GM21529 (cell line): ENCODE measurements at regions not wholly inside any gene's neighbourhood (a gene's known extent, or its start where the extent isn't known, plus 50 kb on each side); places are given as distances from the start of the nearest gene placed in this dataset.

Experiments
- ATAC-seq: cut with Tn5 transposase; IDR thresholded peaks from one replicate; pipeline ENCODE4 v1.9.1; 2021; ENCODE audit not compliant: unreplicated experiment

DNA sequence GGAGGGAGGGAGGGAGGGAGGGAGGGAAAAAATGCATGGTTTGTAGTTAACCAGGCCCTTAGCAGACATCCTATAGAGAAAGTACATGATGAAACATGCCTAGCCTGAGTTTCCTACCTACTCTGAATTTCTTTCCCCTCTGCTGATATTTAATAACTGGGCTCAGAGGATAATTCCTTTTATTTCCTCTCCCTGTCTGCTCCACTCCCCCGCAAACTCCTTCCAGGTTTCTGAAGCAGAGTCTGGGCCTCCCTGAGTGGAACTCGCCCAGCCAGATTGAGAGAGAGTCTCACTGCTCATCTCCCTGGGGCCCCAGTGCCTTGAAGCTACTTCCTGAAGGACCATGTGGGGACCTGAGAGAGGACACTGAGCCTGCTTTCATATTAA is 111.9 kb upstream of the SLC44A3 start:
- ATAC-seq = no peak

DNA sequence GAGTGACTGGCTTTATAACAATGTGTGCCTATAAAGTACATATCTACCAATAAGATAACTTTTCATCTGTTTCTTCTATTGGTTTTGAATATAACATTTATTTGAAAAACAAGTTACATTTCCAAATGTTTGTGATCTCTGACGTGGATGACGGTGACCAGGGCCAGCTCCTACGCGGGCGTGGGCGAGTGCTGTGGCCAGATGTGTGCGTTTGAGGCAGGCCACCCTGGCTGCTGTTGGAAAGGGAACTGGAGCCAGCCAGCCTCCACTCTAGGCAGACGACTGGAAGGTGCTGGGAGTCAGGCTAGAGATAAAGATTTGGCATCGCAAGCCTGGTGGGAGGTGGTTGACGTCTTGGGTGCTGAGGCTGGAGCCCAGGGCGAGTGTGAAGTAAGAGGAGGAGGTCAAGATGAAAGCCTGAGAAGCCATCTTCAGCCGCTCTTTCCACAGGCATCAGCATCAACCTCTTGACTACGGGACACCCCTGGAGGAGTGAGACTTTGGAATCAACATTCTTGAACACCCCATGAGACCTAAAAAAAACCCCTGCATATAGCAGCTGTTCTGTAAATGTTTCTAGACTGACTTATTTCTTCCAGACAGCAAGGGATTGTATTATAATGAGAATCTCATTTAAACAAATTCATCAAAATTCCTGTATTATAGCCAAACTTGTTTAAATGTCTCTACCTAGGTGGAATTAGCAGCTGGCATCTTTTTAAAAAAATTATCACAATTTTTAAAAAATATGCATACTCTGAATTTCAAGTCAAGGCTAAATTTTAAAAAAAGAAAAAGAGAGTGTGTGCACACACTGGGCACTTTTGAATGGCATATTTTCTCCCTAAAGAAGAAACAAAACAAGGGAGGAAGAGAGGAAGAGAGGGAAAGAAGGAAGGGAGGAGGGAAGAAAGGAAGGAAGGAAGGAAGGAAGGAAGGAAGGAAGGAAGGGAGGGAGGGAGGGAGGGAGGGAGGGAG is 112.5 kb upstream of the SLC44A3 start:
- no peak for ATAC-seq

DNA sequence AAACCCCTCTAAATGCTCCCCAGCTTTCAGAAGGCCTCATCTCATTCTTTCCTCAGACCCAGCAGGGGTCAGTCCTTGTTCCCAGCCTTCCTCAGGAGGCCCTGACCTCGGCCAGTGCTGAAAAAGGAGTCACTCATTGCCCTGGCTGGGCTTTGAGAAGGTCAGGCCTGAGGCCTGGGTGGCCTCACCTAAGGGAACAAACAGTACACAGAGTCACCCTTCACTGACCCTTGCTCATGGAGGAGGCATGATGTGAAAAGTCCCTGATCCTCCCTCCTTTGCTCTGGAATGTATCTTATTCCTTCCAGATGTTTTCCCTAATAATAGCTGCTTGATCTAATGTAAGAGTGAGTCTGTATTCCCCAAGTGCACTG is 117.7 kb upstream of the SLC44A3 start:
- no peak for ATAC-seq

DNA sequence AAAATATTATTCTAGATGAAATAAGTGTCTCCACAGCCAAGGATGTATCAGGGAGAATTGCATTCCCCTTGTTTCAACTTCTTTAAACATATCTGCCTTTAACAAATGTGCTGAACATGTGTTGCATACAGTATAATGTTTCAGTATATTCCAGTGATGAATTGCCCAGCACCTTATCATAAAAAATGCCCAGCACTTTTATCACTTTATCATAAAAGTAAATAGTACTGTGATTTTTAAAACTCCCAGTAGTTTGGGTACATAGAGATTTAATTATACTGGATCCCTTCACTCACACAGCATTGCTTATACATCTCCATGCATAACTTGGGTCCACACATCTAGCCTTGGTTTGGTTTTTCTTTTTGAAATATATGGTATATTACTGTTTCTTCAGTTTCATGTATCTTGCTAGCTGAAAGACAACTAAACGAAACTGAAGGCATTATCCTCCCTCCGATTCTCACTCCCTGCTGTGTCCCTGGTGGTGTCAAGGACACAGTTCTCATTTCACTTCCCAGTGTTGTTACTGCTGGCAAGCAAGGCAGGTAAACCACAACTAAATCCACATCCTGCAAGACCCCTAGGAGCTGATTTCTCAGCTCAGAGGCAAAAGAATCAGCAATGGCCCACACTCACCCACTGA is 118.2 kb upstream of the SLC44A3 start:
- ATAC-seq = no peak

DNA sequence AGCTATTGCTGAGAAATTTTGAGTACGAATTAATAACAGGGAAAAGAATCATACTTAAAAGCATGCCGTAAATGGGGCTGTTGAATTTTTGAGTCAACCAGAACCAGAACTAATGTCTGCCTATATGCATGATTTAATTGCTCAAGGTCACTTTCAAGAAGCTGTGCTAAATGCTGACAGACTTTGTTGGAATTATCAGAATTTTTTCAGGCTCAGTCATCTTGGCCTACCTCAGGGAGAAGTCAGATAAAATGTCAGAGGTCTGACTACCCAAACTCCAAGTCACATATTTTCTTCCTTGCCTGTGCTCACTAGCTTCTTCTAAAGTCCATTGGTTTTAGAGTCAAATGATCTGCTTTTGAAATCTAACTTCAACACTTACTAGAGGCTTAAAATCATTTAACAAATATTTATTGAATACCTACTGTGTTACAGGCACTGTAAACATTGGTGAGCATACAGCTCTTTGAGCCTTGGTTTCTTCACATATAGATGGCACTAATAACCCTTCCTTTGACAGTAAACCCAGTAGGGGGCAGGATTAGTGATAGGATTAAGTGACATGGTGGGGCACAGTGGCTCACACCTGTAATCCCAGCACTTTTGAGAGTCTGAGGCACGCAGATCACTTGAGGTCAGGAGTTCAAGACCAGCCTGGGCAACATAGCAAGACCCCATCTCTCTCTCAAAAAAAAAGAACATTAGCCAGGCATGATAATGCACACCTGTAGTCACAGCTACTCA is 121.2 kb upstream of the SLC44A3 start:
- no peak for ATAC-seq

DNA sequence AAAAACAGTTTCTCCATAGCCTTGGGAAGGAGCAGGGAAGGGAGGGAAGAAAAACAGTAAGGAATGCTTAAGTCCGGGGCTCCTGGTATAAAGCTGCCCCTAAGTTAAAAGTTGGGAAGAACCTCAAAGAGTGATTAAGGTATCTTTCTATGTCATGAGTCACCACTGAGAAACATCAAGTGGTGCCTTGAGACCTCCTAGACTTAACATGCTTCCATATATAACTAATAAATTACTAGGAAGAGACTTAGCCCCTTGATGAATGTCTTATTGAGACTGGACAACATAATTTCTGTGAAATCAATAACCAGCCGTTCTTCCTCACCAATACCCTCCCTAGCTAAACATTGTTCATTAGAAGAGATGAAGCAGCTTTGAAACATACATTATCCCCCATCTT is 121.8 kb upstream of the SLC44A3 start:
- ATAC-seq = no peak

DNA sequence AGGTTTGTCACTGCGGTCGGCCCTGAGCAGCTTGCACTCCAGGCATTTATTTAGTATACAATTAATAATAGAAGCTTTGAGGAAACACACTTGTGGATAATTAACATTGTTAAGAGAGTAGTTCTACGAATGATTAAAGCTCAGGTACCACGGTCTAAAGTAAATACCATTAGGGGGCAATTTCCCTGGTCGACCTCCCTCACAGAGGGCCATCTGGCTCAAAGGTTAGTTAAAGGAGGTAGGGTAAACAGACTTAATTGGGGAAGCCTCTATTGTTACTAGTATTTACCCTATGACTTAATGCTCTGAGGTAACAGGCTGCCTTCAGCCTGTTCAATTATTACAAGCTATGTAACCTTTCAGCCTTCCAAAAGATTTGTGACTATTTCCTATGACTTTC is 122.3 kb upstream of the SLC44A3 start:
- ATAC-seq = no peak

DNA sequence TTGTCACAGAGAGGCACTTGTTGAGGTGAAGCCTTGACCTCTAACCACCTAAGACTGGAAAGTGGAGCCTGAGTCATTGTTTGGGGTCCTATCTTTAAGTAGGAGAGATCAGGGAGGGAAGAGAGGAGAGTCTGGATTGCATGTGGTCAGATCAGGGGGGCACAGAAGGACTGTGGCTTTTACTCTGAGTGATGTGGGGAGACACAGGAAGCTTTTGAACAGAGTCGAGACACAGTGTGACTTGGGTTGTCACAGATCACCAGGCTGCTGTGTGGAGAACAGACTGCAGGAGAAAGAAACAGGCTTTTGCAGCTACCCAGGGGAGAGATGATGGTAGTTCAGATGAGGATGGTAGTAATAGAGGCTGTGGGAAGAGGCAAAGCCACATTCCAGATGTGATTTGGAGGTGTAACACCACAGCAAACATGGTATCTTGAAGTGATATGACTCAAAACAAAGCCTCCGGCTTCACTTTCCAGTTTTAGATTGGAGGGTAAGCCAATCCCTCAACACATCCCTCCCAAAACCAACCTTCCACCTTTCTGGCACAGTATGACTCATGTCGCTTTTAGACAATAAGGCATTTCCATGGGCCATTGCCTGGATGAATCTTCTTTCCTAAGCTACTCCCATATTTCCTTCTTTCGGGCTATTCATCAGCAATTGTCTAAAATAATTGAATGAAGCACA is 125.8 kb upstream of the SLC44A3 start:
- ATAC-seq = no peak

DNA sequence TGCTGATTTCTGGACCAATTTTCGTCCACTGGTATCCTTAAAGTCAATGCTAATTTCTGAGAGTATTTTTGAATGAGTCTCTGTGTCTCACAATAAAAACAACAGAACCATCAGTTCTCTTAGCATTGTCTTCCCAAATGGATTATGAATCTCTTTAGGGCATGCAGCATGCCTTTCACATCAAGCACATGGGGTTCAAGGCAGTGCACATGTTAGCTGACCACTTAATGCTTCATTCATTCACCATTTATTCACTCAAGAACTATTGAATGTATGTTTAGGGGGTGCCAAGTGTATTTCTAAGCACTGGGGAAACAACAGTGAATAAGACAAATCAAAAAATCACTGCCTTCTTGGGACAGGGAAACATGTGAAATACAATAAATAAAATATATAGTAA is 126.7 kb upstream of the SLC44A3 start:
- no peak for ATAC-seq

DNA sequence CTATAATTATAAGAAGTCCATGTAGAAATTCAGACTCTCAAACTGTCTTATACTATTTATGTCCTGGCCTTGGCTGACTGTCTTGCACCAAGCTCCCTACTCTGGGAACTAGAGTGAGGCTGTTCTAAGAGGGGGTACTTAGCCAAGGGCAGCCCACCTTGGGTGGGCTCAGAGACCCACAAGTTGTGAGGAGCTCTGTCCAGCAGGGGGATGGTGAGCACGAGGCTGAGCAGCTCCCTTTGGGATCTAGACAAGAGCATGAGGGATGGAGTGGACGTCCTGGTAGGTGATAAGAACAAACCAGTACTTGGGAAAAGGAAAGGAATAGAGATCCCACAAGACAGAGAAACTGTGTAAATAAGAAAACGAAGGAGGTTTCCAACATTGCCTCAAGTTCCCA is 127.1 kb upstream of the SLC44A3 start:
- ATAC-seq = no peak

DNA sequence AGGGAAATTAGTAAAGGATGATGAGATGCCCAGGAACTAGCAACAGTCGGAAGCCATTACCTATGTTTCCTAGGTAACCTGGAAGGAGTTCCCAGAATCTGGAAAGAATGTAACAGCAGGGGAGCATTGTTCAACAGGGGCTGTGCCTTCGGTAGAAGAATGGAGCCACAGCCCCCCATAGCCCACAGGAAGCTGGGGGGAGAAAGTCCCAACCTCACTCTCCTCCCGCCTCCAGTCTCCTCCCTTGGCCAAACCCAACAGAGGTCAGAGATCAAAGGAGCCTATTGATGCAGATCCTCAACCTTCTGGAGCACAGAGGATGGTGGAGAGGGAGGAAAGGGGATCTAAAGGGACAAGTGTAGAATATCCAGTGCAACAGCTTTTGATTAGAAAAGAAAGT is 131.5 kb upstream of the SLC44A3 start:
- no peak for ATAC-seq

DNA sequence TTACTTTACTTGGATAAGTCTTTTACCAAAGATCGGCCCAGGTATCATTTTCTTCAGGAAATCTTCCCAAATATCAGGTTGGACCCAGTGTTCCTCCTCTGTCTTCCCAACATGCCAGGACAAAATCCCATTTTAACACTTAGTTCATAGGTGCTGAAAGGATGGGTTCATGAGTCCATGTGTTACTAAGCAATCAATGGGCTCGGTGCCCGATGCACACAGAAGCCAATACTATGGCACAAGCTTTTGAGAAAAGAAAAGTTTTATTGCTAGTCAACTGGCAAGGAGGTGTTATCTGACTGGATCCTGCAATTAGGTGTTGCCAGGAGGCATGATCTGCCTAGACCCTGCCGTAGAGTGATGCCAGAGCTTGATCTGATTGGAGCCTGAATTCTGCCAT is 133.3 kb upstream of the SLC44A3 start:
- ATAC-seq = no peak

DNA sequence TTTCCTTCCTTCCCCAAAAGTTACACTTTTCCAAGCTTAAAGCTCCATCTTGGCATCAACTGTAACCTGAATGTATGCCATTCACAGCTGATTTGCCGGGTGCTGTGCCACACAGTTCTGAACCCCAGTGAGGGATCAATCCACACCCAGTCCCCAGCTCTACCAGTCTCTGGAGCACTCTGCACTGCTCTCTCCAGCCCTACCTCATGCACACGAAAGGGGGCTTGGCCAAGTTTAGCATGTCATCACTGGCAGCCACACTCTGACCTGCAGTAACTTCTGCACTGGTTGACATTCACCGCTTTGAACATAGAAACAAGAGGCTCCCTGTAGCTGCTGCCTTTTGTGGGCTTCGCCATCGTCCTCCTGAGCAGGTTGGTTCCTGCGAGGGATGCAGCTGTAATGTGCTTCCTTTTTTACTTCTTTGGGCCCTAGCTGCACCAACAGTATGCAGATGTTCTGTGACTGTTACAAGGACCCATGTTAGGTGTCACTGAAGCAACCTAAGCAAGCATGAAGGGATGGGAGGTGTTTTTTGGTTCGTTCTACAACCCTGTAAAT is 135.4 kb upstream of the SLC44A3 start:
- ATAC-seq = no peak

DNA sequence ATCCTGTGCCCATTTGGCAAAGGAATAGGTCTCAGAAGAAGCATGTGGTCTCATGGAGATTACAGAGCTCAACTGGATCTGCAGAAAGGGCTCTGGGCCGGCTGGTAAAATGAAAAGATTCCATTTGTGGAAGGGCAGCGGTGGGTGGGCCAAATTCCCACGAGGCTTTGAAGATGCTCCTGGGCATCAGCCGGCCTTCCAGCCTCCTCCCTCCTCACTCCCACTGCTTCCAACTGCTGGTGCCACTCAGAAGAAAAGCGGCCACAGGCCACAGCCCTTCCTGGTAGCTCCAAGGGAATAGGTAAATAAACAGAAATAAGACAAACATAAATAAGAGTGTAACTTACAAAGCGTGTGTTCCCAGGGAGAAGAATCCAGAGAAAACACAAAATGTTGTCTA is 136.3 kb upstream of the SLC44A3 start:
- ATAC-seq = no peak

DNA sequence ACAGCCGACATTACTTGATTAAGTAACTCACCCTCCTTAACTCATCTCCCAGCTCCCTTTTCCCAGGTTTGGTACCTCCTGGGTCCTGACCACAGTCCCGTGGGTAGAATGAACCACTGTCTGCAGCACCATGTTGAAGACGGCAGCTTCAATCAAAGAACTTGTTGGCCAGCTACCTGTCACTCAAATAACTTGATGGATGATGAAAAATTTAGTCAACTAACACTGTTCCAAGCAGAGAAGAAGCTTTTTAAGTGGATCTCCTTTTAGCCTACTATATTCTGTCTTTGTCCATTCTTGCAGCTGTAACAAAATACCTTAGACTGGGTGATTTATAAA is 138.4 kb upstream of the F3 start:
- ATAC-seq = no peak

DNA sequence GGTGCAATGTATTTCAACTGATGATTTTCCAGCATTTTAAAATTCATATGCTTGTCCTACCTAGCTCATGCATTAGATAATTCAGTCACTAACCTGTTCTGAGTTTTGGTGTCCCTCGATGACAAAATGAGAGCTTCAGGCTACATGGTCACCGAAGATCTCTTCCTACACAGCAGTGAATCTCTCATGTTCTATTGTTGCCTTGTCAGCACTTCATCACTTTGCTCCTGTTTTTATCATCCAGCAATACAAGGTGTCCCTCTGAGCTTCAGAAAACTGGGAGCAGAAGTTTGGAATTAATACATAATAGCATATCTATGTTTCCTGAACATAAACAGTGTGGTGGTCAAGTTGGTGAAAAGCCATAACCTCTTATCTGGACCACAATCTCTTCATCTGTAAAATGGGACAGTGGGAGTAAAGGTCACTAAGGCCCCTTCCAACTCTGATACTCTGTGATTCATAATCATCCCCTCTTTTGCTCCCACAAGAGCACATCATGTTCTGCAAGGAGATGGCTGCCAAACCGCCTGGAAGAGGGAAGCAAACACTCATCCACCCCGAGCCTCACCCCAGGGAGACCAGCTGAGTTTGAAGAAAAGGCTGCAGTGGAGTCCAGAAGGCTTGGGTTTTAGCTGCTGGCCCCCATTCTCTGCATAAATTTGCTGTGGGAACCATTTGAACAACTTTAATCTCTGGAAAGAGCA is 137.9 kb upstream of the F3 start:
- no peak for ATAC-seq

DNA sequence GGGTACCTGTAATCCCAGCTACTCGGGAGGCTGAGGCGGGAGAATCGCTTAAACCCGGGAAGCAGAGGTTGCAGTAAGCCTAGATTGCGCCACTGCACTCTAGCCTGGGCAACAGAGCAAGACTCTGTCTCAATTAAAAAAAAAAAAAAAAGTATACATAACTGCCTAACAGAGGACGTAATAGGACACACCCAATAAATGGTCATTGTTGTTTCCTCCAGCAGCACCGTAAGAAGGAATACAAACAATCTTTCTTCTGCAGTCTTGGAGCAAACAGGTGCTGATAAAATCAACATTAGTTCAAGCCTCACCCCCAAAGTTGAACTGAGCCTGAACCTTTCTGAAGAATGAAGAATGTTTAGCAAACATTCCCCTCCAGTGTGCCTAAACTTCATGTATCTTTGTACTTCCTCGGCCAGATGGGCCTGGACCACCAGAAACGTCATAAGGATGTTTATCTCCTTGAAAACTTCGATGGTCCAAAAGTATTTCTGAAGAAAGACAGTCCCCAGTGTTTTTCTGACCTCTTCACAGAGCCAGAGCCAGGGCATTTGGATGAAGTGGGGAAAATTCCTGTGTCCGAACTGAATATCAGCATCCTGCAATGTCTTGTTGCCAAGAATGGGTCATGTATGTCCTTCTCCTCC is 136.8 kb upstream of the F3 start:
- no peak for ATAC-seq

DNA sequence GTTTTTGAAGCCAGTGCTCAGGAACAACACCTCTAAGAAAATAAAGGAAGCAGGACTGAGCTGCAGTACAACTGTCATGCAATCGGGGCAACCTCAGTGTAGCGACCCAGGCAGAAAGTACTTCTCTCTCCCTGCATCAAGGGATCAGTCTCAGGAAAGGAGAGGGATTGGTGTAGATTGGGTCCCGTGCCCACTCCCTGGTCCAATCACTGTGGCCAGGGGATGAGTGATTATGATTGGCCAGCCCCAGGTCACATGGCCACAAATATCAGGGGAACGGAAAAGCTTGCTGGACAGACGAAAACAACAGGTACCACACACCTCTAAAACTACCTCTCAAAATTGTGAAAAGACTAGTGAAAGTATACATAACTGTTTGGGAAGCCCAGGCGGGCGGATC is 136.2 kb upstream of the F3 start:
- ATAC-seq = no peak

DNA sequence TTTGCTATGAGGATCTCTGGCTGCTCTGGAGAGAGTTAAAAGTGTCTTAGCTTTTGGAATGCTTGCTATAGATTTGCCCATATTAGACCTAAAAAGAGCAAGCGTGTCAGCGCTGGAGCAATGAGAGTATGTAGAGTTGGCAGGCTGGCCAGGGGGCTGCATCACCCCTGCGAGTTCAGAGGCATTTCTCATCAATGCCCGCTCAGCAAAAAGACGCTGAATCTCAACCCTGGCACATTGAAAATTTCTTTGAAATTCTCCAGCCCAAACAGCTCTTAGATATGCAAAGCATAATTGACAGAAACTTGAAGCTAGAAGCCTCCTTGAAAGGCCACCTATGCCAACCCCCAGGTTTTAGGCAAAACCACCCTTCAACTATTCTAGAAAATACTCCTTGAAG is 135.5 kb upstream of the F3 start:
- no peak for ATAC-seq

DNA sequence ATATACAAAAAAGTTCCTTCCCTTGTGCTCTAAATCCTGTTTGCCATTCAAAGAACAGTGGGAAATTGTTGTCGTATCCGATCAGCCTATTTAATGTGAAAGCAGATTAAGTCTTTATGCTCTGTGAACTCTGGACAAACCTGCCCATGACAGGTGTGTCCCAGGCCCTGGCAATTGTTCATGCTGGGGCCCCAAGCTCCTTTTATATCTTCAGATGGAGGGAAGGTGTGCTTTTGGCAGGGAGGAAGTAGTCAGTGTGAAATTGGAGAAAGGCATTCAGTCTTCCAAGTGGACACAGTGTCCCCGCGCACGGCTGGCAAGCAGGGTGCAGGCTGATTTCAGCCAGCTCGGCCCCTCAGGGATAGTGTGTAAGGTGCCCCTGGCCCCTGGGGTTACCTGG is 135.1 kb upstream of the F3 start:
- no peak for ATAC-seq
